K562 (cell line): ENCODE measurements at regions not wholly inside any gene's neighbourhood (a gene's known extent, or its start where the extent isn't known, plus 50 kb on each side); places are given as distances from the start of the nearest gene placed in this dataset.
A peak's percentile ranks its signal among the peaks of the same experiment; 100 is the strongest.

Experiments used
- ATAC-seq: fragments of 200-7000 bp; cut with Tn5 transposase; 3 replicates; pipeline ENCODE4 v1.9.1; 2020; ENCODE audit warnings: moderate library complexity
- BruUV-seq: library from RNA; stranded (reverse); fragments of 400-500 nt; replicated peaks from 2 replicates; lab custom pipeline; 2021; lab: Mats Ljungman, UMichigan
- CTCF ChIA-PET: fragments of 300-600 bp; formaldehyde crosslinking; extraction: SDS; loops from one replicate; lab custom pipeline; 2021; ENCODE audit warnings: low intra/inter-chr PET ratio; lab: Yijun Ruan, JAX
- POLR2A ChIA-PET: fragments of 300-600, 350-650 bp; sonication (Branson Sonifier 250); formaldehyde crosslinking; extraction: SDS; loops from one replicate; lab custom pipeline; 2021; ENCODE audit warnings: antibody characterized with exemption, inconsistent platforms; lab: Yijun Ruan, JAX
- DNase-seq, 4 experiments: peaks; one replicate each; pipeline versions ENCODE4 v3.0.0 to v3.0.0-alpha.2; 2011 to 2018; ENCODE audit warnings: low spot score in 3 of 4, mixed read lengths in 3 of 4; ENCODE audit errors: extremely low read depth in 1 of 4
- FAIRE-seq: peaks from 2 replicates; lab custom pipeline; 2011; peaks lifted over from hg19 to GRCh38; lab: Jason Lieb, UNC
- H2AFZ ChIP-seq: 2 replicates; pipeline ENCODE4 v1.6.0; 2011; ENCODE audit warnings: low read depth, low read length, control low read depth, inconsistent platforms
- H3K27ac ChIP-seq: fragments of 200-600 bp; 3 replicates; pipeline ENCODE4 v1.8.0; 2011; ENCODE audit warnings: low read depth, mild to moderate bottlenecking, control low read depth, inconsistent platforms, low read length, moderate library complexity, mixed read lengths; ENCODE audit errors: extremely low read depth
- H3K27me3 ChIP-seq, 2 experiments: fragments of 300-600 bp in 1 of 2; 2 replicates in 1 of 2; 3 replicates in 1 of 2; pipeline versions ENCODE4 v1.6.0 to v1.8.0; 2011; ENCODE audit warnings: inconsistent platforms in 2 of 2, low read length in 2 of 2, mild to moderate bottlenecking in 1 of 2, mixed read lengths in 1 of 2, moderate library complexity in 1 of 2; ENCODE audit not compliant: control insufficient read depth in 2 of 2, insufficient read depth in 2 of 2
- H3K36me3 ChIP-seq: fragments of 300-600 bp; 3 replicates; pipeline ENCODE4 v1.8.0; 2011; ENCODE audit warnings: mild to moderate bottlenecking, low read length, inconsistent platforms; ENCODE audit not compliant: control insufficient read depth, insufficient read depth
- H3K4me1 ChIP-seq, 2 experiments: fragments of 200-600 bp in 1 of 2; replicated peaks in 1 of 2; 2 replicates in 1 of 2; 3 replicates in 1 of 2; pipeline versions ENCODE4 v1.5.1 to v1.8.0; 2011; ENCODE audit warnings: inconsistent platforms in 2 of 2, low read length in 2 of 2, mild to moderate bottlenecking in 1 of 2, mixed read lengths in 1 of 2, moderate library complexity in 1 of 2; ENCODE audit not compliant: control insufficient read depth in 2 of 2, insufficient read depth in 2 of 2
- H3K4me2 ChIP-seq: 2 replicates; pipeline ENCODE4 v1.6.1; 2011; ENCODE audit warnings: low read length, control low read depth, inconsistent platforms, mixed read lengths; ENCODE audit not compliant: insufficient read depth
- H3K4me3 ChIP-seq: fragments of 200-600 bp; sonication (generic), shearing (Covaris generic); 2 replicates; pipeline ENCODE4 v1.5.1; 2016; ENCODE audit warnings: control low read depth, inconsistent platforms
- H3K79me2 ChIP-seq: fragments of 200-600 bp; 3 replicates; pipeline ENCODE4 v1.8.0; 2011; ENCODE audit warnings: low read length, inconsistent platforms; ENCODE audit not compliant: control insufficient read depth, insufficient read depth
- H3K9ac ChIP-seq, 2 experiments: 2 replicates each; pipeline versions ENCODE4 v1.6.0 to v1.6.1; 2011; ENCODE audit warnings: low read depth in 2 of 2, low read length in 2 of 2, control low read depth in 1 of 2, inconsistent platforms in 1 of 2, mild to moderate bottlenecking in 1 of 2, mixed read lengths in 1 of 2; ENCODE audit not compliant: insufficient read depth in 1 of 2
- H3K9me1 ChIP-seq: one replicate; pipeline ENCODE4 v1.6.0; 2011; ENCODE audit warnings: inconsistent platforms, mild to moderate bottlenecking, low read length, moderate library complexity; ENCODE audit not compliant: control insufficient read depth, insufficient read depth
- H3K9me3 ChIP-seq: replicated peaks from 2 replicates; pipeline ENCODE4 v1.5.1; 2011; ENCODE audit warnings: low read depth, low read length, inconsistent platforms; ENCODE audit not compliant: control insufficient read depth, insufficient read depth
- H4K20me1 ChIP-seq: replicated peaks from 2 replicates; pipeline ENCODE4 v1.6.1; 2011; ENCODE audit warnings: low read length, inconsistent platforms, mixed read lengths; ENCODE audit not compliant: control insufficient read depth, insufficient read depth
- ERF ChIP-seq: fragments of 450-650 bp; formaldehyde crosslinking; IDR thresholded peaks from 2 replicates; pipeline ENCODE4 v1.4.0; 2020; ENCODE audit warnings: mild to moderate bottlenecking, mixed read lengths
- EZH2 ChIP-seq: IDR thresholded peaks from 2 replicates; pipeline ENCODE4 v1.6.1; 2012; ENCODE audit warnings: low read depth, mild to moderate bottlenecking, inconsistent platforms, low read length, borderline replicate concordance
- ILK ChIP-seq: fragments of 450-650 bp; IDR thresholded peaks from 2 replicates; pipeline ENCODE4 v1.6.1; 2016; ENCODE audit warnings: missing genetic modification characterization, low read depth, mild to moderate bottlenecking, missing compliant biosample characterization, moderate library complexity, borderline replicate concordance
- MIER1 ChIP-seq: fragments of 450-650 bp; IDR thresholded peaks from 2 replicates; pipeline ENCODE4 v1.6.1; 2016; ENCODE audit warnings: antibody characterized with exemption, mild to moderate bottlenecking, low read depth
- NR2F6 ChIP-seq: fragments of 450-650 bp; formaldehyde crosslinking; IDR thresholded peaks from 2 replicates; pipeline ENCODE4 v1.4.0; 2020; ENCODE audit warnings: mild to moderate bottlenecking
- PREB ChIP-seq: sonication (generic); formaldehyde crosslinking; IDR thresholded peaks from 2 replicates; pipeline ENCODE4 v1.8.1; 2023; ENCODE audit warnings: mild to moderate bottlenecking, missing genetic modification reagents
- RBM22 ChIP-seq: fragments of 200-400 bp; formaldehyde crosslinking; IDR thresholded peaks from 2 replicates; pipeline ENCODE4 v1.6.1; 2018; ENCODE audit warnings: low read length, low read depth; ENCODE audit not compliant: poor library complexity, severe bottlenecking
- TOE1 ChIP-seq, 2 experiments: fragments of 450-650 bp in 1 of 2; sonication (generic) in 1 of 2; formaldehyde crosslinking in 1 of 2; IDR thresholded peaks; 2 replicates each; pipeline versions ENCODE4 v1.7.1 to v1.8.0; 2016 to 2022; ENCODE audit warnings: borderline replicate concordance in 2 of 2, mild to moderate bottlenecking in 2 of 2, antibody characterized with exemption in 1 of 2, inconsistent platforms in 1 of 2, low read depth in 1 of 2, missing genetic modification reagents in 1 of 2, moderate library complexity in 1 of 2
- ZBED1 ChIP-seq: IDR thresholded peaks from 2 replicates; pipeline ENCODE4 v1.6.1; 2014
- ZNF445 ChIP-seq: fragments of 250-450 bp; sonication (Bioruptor Pico); IDR thresholded peaks from 2 replicates; pipeline ENCODE4 v1.4.0; 2020; ENCODE audit warnings: low read depth, mild to moderate bottlenecking, moderate library complexity
- ZNF551 ChIP-seq: fragments of 250-450 bp; sonication (Bioruptor Pico); IDR thresholded peaks from 2 replicates; pipeline ENCODE4 v1.5.0; 2021; ENCODE audit warnings: mild to moderate bottlenecking, moderate library complexity
- WGBS: fragments of 100-300 bp; shearing (Covaris generic); methylation state at CpG from one replicate; pipeline ENCODE4 v1.1.6; 2016; ENCODE audit warnings: low coverage, mixed read lengths; ENCODE audit not compliant: insufficient coverage; ENCODE audit errors: missing lambda C conversion rate; 5-methylcytosine and 5-hydroxymethylcytosine counted together
- in situ Hi-C: fragments of 300-500 bp; cut with MboI; formaldehyde crosslinking; loops from 4 replicates; pipeline ENCODE4 v1.15.0; 2018; ENCODE audit warnings: inconsistent platforms, mixed read lengths
- intact Hi-C: fragments of 100-400 bp; cut with micrococcal nuclease; formaldehyde crosslinking; loops from 2 replicates; pipeline ENCODE4 v1.14.2; 2022

DNA sequence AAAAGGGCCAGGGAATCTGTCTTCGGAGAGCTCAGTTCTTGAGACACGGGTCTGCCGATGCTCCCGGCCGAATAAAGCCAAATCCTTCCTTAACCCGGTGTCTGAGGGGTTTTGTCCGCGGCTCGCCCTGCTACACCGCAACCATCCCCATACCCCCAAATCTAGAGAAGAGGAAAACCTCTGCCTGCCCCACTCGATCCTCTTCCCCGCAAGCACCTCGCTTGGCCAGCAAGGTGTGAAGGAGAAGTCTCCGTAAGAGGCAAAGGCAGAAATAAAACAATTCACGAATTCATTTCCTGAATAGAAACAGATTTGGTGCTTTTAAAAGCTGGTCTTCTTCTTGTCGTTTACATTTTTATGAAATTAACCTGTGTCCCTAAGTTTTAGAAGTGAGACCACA is 67.3 kb upstream of the GALNT9 start:
- H3K4me1 ChIP-seq = peaks cover 14 to 61% of the 10 kb centered on the region in 2 experiments; a peak in 4 of 5 replicates
- H3K4me3 ChIP-seq = no peak overlapping the region
- H3K9ac ChIP-seq = no peak overlapping the region
- FAIRE-seq (no peak), DNase-seq (no peak), ATAC-seq (no peak)
- no peak overlapping the region for H3K27ac ChIP-seq
- H4K20me1 ChIP-seq = peaks cover 6% of the 10 kb centered on the region; the same call in 1 of the 2 replicates
- WGBS = 12% methylated on average over 16 of the region's 16 CpGs
- no TSS peak for BruUV-seq
- no peak overlapping the region for H3K4me2 ChIP-seq
- no peak for TF ChIP-seq ZNF445 (CRISPR knock-in tag)
- 0 out of 2 replicates have a peak, but pooled peaks have one; percentile 77 for TF ChIP-seq EZH2
- H3K79me2 ChIP-seq = no peaks in the 10 kb centered on the region
- H3K9me1 ChIP-seq = no peaks in the 10 kb centered on the region
- peaks cover 14 to 67% of the 10 kb centered on the region in 2 experiments; a peak in 3 of 5 replicates for H3K27me3 ChIP-seq
- H2AFZ ChIP-seq = no peak overlapping the region
- CTCF ChIA-PET = no interaction called here
- H3K36me3 ChIP-seq = no peaks in the 10 kb centered on the region
- in situ Hi-C loops = no loop called here
- peaks cover 6% of the 10 kb centered on the region for H3K9me3 ChIP-seq
- POLR2A ChIA-PET = interaction anchor here (0.6 to 1.0 kb wide), 3 partner anchors 10 to 289 kb away, joined by 3 read pairs; no protein-coding TSS in a partner anchor
- intact Hi-C loops = no loop called here

GRCh38 chr12:132395908-132396305 is 66.5 kb upstream of the GALNT9 start:
- Histone ChIP-seq H3K27ac (no peak overlapping the region), H2AFZ (no peak overlapping the region), H3K4me2 (no peak overlapping the region), H3K27me3 (peaks cover 14 to 70% of the 10 kb centered on the region in 2 experiments; a peak in 3 of 5 replicates), H3K9ac (peak overlapping the region in 1 of 2 experiments; percentile 71; a peak in 2 of 4 replicates), H3K9me1 (no peaks in the 10 kb centered on the region), H3K9me3 (peaks cover 6% of the 10 kb centered on the region), H3K4me3 (no peak overlapping the region), H4K20me1 (peaks cover 6% of the 10 kb centered on the region; the same call in 1 of the 2 replicates), H3K79me2 (no peaks in the 10 kb centered on the region), H3K36me3 (no peaks in the 10 kb centered on the region), H3K4me1 (peaks cover 14 to 61% of the 10 kb centered on the region in 2 experiments; a peak in 4 of 5 replicates)
- no TSS peak for BruUV-seq
- in situ Hi-C loops = no loop called here
- no peak for FAIRE-seq
- ChIA-PET POLR2A (interaction anchor here (0.6 to 1.0 kb wide), 2 partner anchors 9 to 290 kb away, joined by 3 read pairs; no protein-coding TSS in a partner anchor), CTCF (no interaction called here)
- no peak for DNase-seq
- intact Hi-C loops = no loop called here
- ATAC-seq = no peak
- WGBS = 12% methylated on average over 22 of the region's 24 CpGs
- TF ChIP-seq ZBED1 = no peak
- TF ChIP-seq NR2F6 (CRISPR knock-in tag) = no peak
- no peak for TF ChIP-seq RBM22
- TF ChIP-seq PREB (CRISPR knock-in tag) = no peak
- TF ChIP-seq MIER1 = no peak
- no peak for TF ChIP-seq ERF (CRISPR knock-in tag)
- no peak for TF ChIP-seq ILK (tag)
- no peak for TF ChIP-seq TOE1 (IDR thresholded peaks at IDR 0.05; ENCODE audit: borderline replicate concordance)
- TF ChIP-seq TOE1 (CRISPR knock-in tag; IDR thresholded peaks at IDR 0.05; ENCODE audit: borderline replicate concordance, low read depth) = no peak
- no peak for TF ChIP-seq ZNF551 (CRISPR knock-in tag)
